Right lung (tissue), 2 donors: ENCODE measurements at regions not wholly inside any gene's neighbourhood (a gene's known extent, or its start where the extent isn't known, plus 50 kb on each side); places are given as distances from the start of the nearest gene placed in this dataset.

ENCODE experiments used
- DNase-seq, 2 donors: peaks; one replicate each; pipeline ENCODE4 v3.0.0-alpha.2; 2013

- no peak for DNase-seq
These were observed 477.7 kb upstream of the AGTR1 start for GRCh38 chr3:148219999-148220398.

GRCh38 chr3:148221303-148221702 lies 476.4 kb upstream of the AGTR1 start:
- DNase-seq, result no peak

- DNase-seq, result no peak
These were observed 474.4 kb upstream of the AGTR1 start for GRCh38 chr3:148223266-148223665.

- no peak for DNase-seq
These were observed 471.5 kb upstream of the AGTR1 start for GRCh38 chr3:148226246-148226645.

GRCh38 chr3:148227534-148227933 lies 470.2 kb upstream of the AGTR1 start:
- DNase-seq, result no peak

GRCh38 chr3:148229107-148229506 lies 468.6 kb upstream of the AGTR1 start:
- DNase-seq, result no peak

- no peak for DNase-seq
These were observed 467.2 kb upstream of the AGTR1 start for GRCh38 chr3:148230473-148230872.

- no peak for DNase-seq
These were observed 465.3 kb upstream of the AGTR1 start for GRCh38 chr3:148232389-148232788.

- DNase-seq, result no peak
These were observed 464.3 kb upstream of the AGTR1 start for GRCh38 chr3:148233403-148233802.

GRCh38 chr3:148234536-148234935 lies 463.2 kb upstream of the AGTR1 start:
- DNase-seq, result peak; percentile 47 to 50

GRCh38 chr3:148235566-148235965 lies 462.1 kb upstream of the AGTR1 start:
- DNase-seq, result no peak

- no peak for DNase-seq
These were observed 459.3 kb upstream of the AGTR1 start for GRCh38 chr3:148238421-148238821.

GRCh38 chr3:148240351-148240750 lies 457.4 kb upstream of the AGTR1 start:
- no peak for DNase-seq

- no peak for DNase-seq
These were observed 454.1 kb upstream of the AGTR1 start for GRCh38 chr3:148243609-148244008.

GRCh38 chr3:148246291-148246923 lies 451.3 kb upstream of the AGTR1 start:
- DNase-seq, result no peak

- no peak for DNase-seq
These were observed 444.0 kb upstream of the AGTR1 start for GRCh38 chr3:148253713-148254112.

GRCh38 chr3:148254402-148254801 lies 443.3 kb upstream of the AGTR1 start:
- no peak for DNase-seq

GRCh38 chr3:148255981-148256969 lies 441.4 kb upstream of the AGTR1 start:
- DNase-seq, result no peak

- DNase-seq, result no peak
These were observed 434.7 kb upstream of the AGTR1 start for GRCh38 chr3:148262980-148263379.

GRCh38 chr3:148265841-148266240 lies 431.9 kb upstream of the AGTR1 start:
- DNase-seq, result peak; percentile 61 to 70

GRCh38 chr3:148266341-148266740 lies 431.4 kb upstream of the AGTR1 start:
- DNase-seq, result peak in 1 of 2 donors; percentile 1

GRCh38 chr3:148269816-148270215 lies 427.9 kb upstream of the AGTR1 start:
- DNase-seq, result no peak

- DNase-seq, result no peak
These were observed 417.0 kb upstream of the AGTR1 start for GRCh38 chr3:148280623-148281242.
